ENCODE measurements at regions not wholly inside any gene's neighbourhood (a gene's known extent, or its start where the extent isn't known, plus 50 kb on each side); places are given as distances from the start of the nearest gene placed in this dataset.

GRCh38 chr1:166489670-166490436, 323.1 kb upstream of the FAM78B start:
- TF ChIP-seq CTCF (IDR thresholded peaks at IDR 0.05) (no peak), POLR2A (IDR thresholded peaks at IDR 0.05) (no peak)
